Calu3 (cell line): ENCODE measurements at regions not wholly inside any gene's neighbourhood (a gene's known extent, or its start where the extent isn't known, plus 50 kb on each side); places are given as distances from the start of the nearest gene placed in this dataset.

Experiments used
- BruUV-seq: library from RNA; stranded (reverse); fragments of 400-500 nt; replicated peaks from 2 replicates; lab custom pipeline; 2021; lab: Mats Ljungman, UMichigan
- CTCF ChIA-PET: fragments of 300-600 bp; sonication (Branson Sonifier 250); formaldehyde crosslinking; loops from one replicate; lab custom pipeline; 2022; ENCODE audit warnings: antibody characterized with exemption; lab: Charles Lee
- DNase-seq: peaks from one replicate; pipeline ENCODE4 v3.0.0; 2022
- H3K27ac Mint-ChIP-seq: one replicate; pipeline ENCODE4 v1.8.0; 2022; ENCODE audit warnings: mixed read lengths; ENCODE audit not compliant: unreplicated experiment
- H3K27me3 Mint-ChIP-seq: one replicate; pipeline ENCODE4 v1.8.0; 2022; ENCODE audit warnings: mixed read lengths; ENCODE audit not compliant: unreplicated experiment
- H3K36me3 Mint-ChIP-seq: one replicate; pipeline ENCODE4 v1.8.0; 2022; ENCODE audit warnings: mild to moderate bottlenecking, moderate library complexity, mixed read lengths; ENCODE audit not compliant: insufficient read depth, unreplicated experiment
- H3K4me1 Mint-ChIP-seq: one replicate; pipeline ENCODE4 v1.8.0; 2022; ENCODE audit warnings: mild to moderate bottlenecking, low read depth, mixed read lengths; ENCODE audit not compliant: unreplicated experiment
- H3K4me3 Mint-ChIP-seq: one replicate; pipeline ENCODE4 v1.8.0; 2022; ENCODE audit warnings: mild to moderate bottlenecking, low read depth, moderate library complexity, mixed read lengths; ENCODE audit not compliant: unreplicated experiment
- H3K9me3 Mint-ChIP-seq: one replicate; pipeline ENCODE4 v1.8.0; 2022; ENCODE audit warnings: low read depth, mixed read lengths; ENCODE audit not compliant: unreplicated experiment
- intact Hi-C: fragments of 100-400 bp; cut with micrococcal nuclease; formaldehyde crosslinking; loops from one replicate; pipeline ENCODE4 v1.10.0; 2022; ENCODE audit not compliant: unreplicated experiment
- TF ChIP-seq, protein P1 (sequence below): fragments of 200-600 bp; IDR thresholded peaks from one replicate; pipeline ENCODE4 v1.8.0; 2022; ENCODE audit warnings: antibody characterized with exemption; ENCODE audit not compliant: unreplicated experiment

DNA sequence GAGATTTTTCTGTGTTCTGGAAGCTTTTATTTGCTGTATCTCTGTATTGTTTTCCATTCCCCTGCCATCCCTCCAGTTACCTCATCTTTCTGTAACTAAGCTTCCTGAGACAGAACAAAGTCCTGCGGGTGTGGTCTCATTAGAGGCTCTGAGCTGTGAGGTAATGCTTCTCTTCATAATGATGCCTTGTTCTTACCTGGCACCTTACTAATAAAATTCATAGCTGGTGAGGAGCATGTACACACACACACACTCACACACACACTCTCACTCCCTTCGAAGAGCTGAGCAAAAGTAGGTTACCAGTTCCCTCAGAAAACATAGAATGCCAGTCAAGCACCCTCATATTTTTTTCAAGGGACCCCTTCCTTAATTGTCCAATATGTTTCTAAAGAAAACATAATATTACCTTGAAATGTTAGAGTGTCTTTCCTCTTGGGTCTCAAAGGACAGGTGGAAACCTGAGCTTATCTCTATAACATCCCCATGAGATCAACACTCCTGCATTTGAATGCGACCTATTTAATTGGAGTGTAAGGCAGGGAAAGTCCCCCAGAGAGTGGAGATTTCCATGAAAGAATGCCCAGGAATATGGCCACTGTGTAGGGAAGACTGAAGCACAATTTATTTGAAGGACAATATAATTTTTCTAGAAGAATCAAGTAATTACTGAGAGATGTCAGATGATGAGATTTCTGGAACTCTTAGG lies 161.6 kb upstream of the NCK2 start:
- Mint-ChIP-seq H3K36me3 (peaks cover 8% of the 10 kb centered on the region), H3K27me3 (no peaks in the 10 kb centered on the region), H3K4me1 (peaks cover 59% of the 10 kb centered on the region), H3K27ac (peak overlapping the region; percentile 96), H3K9me3 (peaks cover 6% of the 10 kb centered on the region), H3K4me3 (peak overlapping the region; percentile 50)
- peak; percentile 77 for DNase-seq
- TF ChIP-seq, protein P1, sequence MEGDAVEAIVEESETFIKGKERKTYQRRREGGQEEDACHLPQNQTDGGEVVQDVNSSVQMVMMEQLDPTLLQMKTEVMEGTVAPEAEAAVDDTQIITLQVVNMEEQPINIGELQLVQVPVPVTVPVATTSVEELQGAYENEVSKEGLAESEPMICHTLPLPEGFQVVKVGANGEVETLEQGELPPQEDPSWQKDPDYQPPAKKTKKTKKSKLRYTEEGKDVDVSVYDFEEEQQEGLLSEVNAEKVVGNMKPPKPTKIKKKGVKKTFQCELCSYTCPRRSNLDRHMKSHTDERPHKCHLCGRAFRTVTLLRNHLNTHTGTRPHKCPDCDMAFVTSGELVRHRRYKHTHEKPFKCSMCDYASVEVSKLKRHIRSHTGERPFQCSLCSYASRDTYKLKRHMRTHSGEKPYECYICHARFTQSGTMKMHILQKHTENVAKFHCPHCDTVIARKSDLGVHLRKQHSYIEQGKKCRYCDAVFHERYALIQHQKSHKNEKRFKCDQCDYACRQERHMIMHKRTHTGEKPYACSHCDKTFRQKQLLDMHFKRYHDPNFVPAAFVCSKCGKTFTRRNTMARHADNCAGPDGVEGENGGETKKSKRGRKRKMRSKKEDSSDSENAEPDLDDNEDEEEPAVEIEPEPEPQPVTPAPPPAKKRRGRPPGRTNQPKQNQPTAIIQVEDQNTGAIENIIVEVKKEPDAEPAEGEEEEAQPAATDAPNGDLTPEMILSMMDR, result no peak
- intact Hi-C loops, result loop anchor here (2.0 to 10.0 kb wide), 3 partner anchors 34 to 342 kb away; no protein-coding TSS in a partner anchor
- CTCF ChIA-PET, result interaction anchor here (0.6 to 1.9 kb wide), 10 partner anchors 8 to 336 kb away, joined by 3 to 14 read pairs (median 4); no protein-coding TSS in a partner anchor
- TSS peak; percentile 83 for BruUV-seq

DNA sequence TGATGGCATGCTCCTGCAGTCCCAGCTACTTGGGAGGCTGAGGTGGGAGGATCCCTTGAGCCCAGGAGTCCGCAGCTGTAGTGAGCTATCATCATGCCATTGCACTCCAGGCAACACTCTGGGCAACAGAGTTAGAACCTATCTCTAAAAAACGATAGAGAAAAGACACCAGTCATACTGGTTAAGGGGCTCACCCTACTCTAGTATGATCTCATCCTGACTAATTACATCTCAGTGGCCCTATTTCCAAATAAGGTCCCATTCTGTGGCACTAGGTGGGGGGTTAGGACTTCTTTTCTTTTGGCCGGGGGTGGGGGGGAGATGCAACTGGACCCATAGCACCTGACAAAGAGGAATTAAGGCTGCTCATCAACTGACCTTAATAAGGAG lies 163.2 kb upstream of the NCK2 start:
- CTCF ChIA-PET, result no interaction called here

DNA sequence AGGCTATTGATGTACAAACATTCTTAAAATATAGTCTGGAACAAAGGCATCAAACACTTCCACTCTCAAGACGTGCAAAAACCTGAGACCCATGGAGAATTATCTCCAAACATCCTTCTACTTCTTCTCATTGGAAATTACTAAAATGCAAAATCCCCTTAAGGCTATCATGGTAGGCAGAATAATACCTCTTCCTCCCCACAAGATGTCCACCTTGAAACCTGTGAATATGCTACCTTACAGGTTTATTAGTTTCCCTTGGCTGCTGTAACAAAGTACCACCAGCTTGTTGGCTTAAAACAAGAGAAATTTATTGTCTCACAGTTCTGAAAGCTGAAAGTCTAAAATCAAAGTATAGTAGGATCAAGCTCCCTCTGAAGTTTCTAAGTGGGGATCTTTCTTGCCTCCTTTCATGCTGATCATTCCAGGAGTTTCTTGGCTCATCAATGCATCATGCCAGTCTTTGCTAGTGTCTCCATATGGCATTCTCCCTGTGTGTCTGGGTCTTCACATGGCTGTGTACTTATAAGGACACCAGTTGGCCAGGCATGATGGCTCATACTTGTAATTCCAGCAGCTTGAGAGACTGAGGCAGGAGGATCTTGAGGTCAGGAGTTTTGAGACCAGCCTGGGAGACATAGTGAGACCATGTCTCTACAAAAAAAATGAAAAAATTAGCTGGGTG lies 163.7 kb upstream of the NCK2 start:
- H3K4me1 Mint-ChIP-seq, result peaks cover 69% of the 10 kb centered on the region
- BruUV-seq, result no TSS peak
- H3K4me3 Mint-ChIP-seq, result no peak overlapping the region
- intact Hi-C loops, result loop anchor here (10.0 kb wide), 1 partner anchor 344 kb away; no protein-coding TSS in a partner anchor
- peaks cover 4% of the 10 kb centered on the region for H3K9me3 Mint-ChIP-seq
- peak overlapping the region; percentile 96 for H3K27ac Mint-ChIP-seq
- DNase-seq, result no peak
- CTCF ChIA-PET, result no interaction called here
- TF ChIP-seq, protein P1, result no peak
- peaks cover 8% of the 10 kb centered on the region for H3K36me3 Mint-ChIP-seq
- no peaks in the 10 kb centered on the region for H3K27me3 Mint-ChIP-seq

More for the DNA sequence above, 163.2 kb upstream of the NCK2 start:
- no TSS peak for BruUV-seq
- TF ChIP-seq, protein P1, result no peak
- H3K4me1 Mint-ChIP-seq, result peaks cover 64% of the 10 kb centered on the region
- intact Hi-C loops, result loop anchor here (10.0 kb wide), 1 partner anchor 343 kb away; no protein-coding TSS in a partner anchor
- no peak for DNase-seq
- H3K4me3 Mint-ChIP-seq, result no peak overlapping the region
- H3K27ac Mint-ChIP-seq, result peak overlapping the region; percentile 96
- peaks cover 8% of the 10 kb centered on the region for H3K36me3 Mint-ChIP-seq
- no peaks in the 10 kb centered on the region for H3K27me3 Mint-ChIP-seq
- peaks cover 4% of the 10 kb centered on the region for H3K9me3 Mint-ChIP-seq

DNA sequence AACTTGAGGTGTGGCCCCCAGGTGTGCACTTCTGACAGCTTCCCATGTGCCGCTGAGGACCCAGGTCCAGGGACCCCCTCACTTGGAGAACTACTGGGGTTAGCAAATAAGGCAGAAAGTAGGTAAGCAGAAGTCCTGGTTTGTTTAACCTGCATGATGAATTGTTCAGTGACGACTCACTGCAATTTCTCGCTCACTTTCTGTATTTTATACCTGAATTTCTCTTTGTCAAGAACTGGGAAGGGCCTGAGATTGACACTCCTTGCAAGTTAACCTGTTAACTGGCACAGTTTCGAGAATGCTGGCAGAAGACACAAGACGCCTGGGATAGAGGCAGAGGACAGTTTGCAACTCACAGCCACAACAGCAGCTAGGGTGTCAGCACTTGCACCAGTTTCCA lies 164.5 kb upstream of the NCK2 start:
- no TSS peak for BruUV-seq
- H3K36me3 Mint-ChIP-seq, result peaks cover 12% of the 10 kb centered on the region
- peaks cover 4% of the 10 kb centered on the region for H3K9me3 Mint-ChIP-seq
- H3K27ac Mint-ChIP-seq, result no peak overlapping the region
- intact Hi-C loops, result loop anchor here (10.0 kb wide), 1 partner anchor 345 kb away; no protein-coding TSS in a partner anchor
- TF ChIP-seq, protein P1, result no peak
- H3K4me1 Mint-ChIP-seq, result peaks cover 74% of the 10 kb centered on the region
- no peak overlapping the region for H3K4me3 Mint-ChIP-seq
- no peaks in the 10 kb centered on the region for H3K27me3 Mint-ChIP-seq
- DNase-seq, result no peak
- CTCF ChIA-PET, result no interaction called here
